ENCODE measurements at regions not wholly inside any gene's neighbourhood (a gene's known extent, or its start where the extent isn't known, plus 50 kb on each side); places are given as distances from the start of the nearest gene placed in this dataset.

- no peak for DNase-seq
Observed at GRCh38 chr7:17651341-17651740, 289.0 kb downstream of the SNX13 start.

- no peak for DNase-seq
Observed at GRCh38 chr7:17651863-17652385, 288.4 kb downstream of the SNX13 start.

GRCh38 chr7:17654940-17655339 is 285.4 kb downstream of the SNX13 start:
- no peak for DNase-seq

GRCh38 chr7:17659126-17659525 is 281.2 kb downstream of the SNX13 start:
- DNase-seq = no peak

- DNase-seq = no peak
Observed at GRCh38 chr7:17660116-17660515, 280.2 kb downstream of the SNX13 start.

GRCh38 chr7:17661982-17662585 is 278.2 kb downstream of the SNX13 start:
- DNase-seq = no peak

- DNase-seq = no peak
Observed at GRCh38 chr7:17663061-17663675, 277.1 kb downstream of the SNX13 start.

- no peak for DNase-seq
Observed at GRCh38 chr7:17665029-17665428, 275.3 kb downstream of the SNX13 start.

GRCh38 chr7:17668122-17668521 is 272.2 kb downstream of the SNX13 start:
- no peak for DNase-seq

GRCh38 chr7:17669204-17669603 is 271.1 kb downstream of the SNX13 start:
- DNase-seq = no peak

- no peak for DNase-seq
Observed at GRCh38 chr7:17671956-17672355, 268.3 kb downstream of the SNX13 start.

GRCh38 chr7:17672783-17673182 is 267.5 kb downstream of the SNX13 start:
- DNase-seq = no peak

GRCh38 chr7:17674166-17674942 is 265.9 kb downstream of the SNX13 start:
- peak; percentile 23 for DNase-seq

GRCh38 chr7:17674943-17675608 is 265.2 kb downstream of the SNX13 start:
- DNase-seq = no peak

GRCh38 chr7:17677408-17677807 is 262.9 kb downstream of the SNX13 start:
- DNase-seq = no peak

- no peak for DNase-seq
Observed at GRCh38 chr7:17678896-17679295, 261.4 kb downstream of the SNX13 start.

GRCh38 chr7:17679458-17679857 is 260.8 kb downstream of the SNX13 start:
- DNase-seq = no peak

- DNase-seq = no peak
Observed at GRCh38 chr7:17680026-17680425, 260.3 kb downstream of the SNX13 start.

- peak; percentile 28 for DNase-seq
Observed at GRCh38 chr7:17680943-17681351, 259.3 kb downstream of the SNX13 start.

GRCh38 chr7:17681965-17682364 is 258.3 kb downstream of the SNX13 start:
- DNase-seq = no peak

- DNase-seq = no peak
Observed at GRCh38 chr7:17682586-17682985, 257.7 kb downstream of the SNX13 start.

GRCh38 chr7:17685141-17685540 is 255.2 kb downstream of the SNX13 start:
- DNase-seq = no peak
